IMR-90 (cell line): ENCODE measurements at regions not wholly inside any gene's neighbourhood (a gene's known extent, or its start where the extent isn't known, plus 50 kb on each side); places are given as distances from the start of the nearest gene placed in this dataset.

Source experiments
- ATAC-seq: fragments of 200-7000 bp; cut with Tn5 transposase; 2 replicates; pipeline ENCODE4 v1.9.1; 2020; ENCODE audit warnings: low read depth, mild to moderate bottlenecking, moderate library complexity
- BruUV-seq: library from RNA; stranded (reverse); fragments of 400-500 nt; replicated peaks from 2 replicates; lab custom pipeline; 2021; lab: Mats Ljungman, UMichigan
- CTCF ChIA-PET: fragments of 300-600 bp; formaldehyde crosslinking; extraction: SDS; loops from one replicate; lab custom pipeline; 2021; ENCODE audit warnings: antibody characterized with exemption; lab: Yijun Ruan, JAX
- POLR2A ChIA-PET: fragments of 300-600 bp; sonication (Branson Sonifier 250); formaldehyde crosslinking; loops from one replicate; lab custom pipeline; 2022; ENCODE audit warnings: antibody characterized with exemption; ENCODE audit not compliant: unreplicated experiment; lab: Charles Lee
- DNase-seq: peaks from one replicate; pipeline ENCODE4 v3.0.0; 2013
- H2AFZ ChIP-seq: replicated peaks from 2 replicates; pipeline ENCODE3; 2013; ENCODE audit warnings: low read length, mild to moderate bottlenecking; ENCODE audit not compliant: poor library complexity
- H2AK5ac ChIP-seq: 2 replicates; pipeline ENCODE4 v1.6.1; 2013; ENCODE audit warnings: low read depth, low read length, inconsistent platforms
- H2AK9ac ChIP-seq: replicated peaks from 2 replicates; pipeline ENCODE3; 2013; ENCODE audit warnings: mild to moderate bottlenecking, low read depth, low read length, moderate library complexity; ENCODE audit not compliant: poor library complexity
- H2BK120ac ChIP-seq: 2 replicates; pipeline ENCODE4 v1.6.1; 2013; ENCODE audit warnings: low read depth, low read length, inconsistent platforms
- H2BK15ac ChIP-seq: 3 replicates; pipeline ENCODE4 v1.6.1; 2013; ENCODE audit warnings: low read depth, low read length, inconsistent platforms
- H2BK20ac ChIP-seq: 2 replicates; pipeline ENCODE4 v1.6.1; 2013; ENCODE audit warnings: low read depth, mild to moderate bottlenecking, inconsistent platforms, low read length, moderate library complexity
- H2BK5ac ChIP-seq: 2 replicates; pipeline ENCODE4 v1.6.1; 2013; ENCODE audit warnings: mild to moderate bottlenecking, low read depth, low read length, inconsistent platforms; ENCODE audit not compliant: poor library complexity, severe bottlenecking
- H3K14ac ChIP-seq: replicated peaks from 2 replicates; pipeline ENCODE4 v1.6.1; 2013; ENCODE audit warnings: low read depth, low read length, inconsistent platforms
- H3K18ac ChIP-seq: 2 replicates; pipeline ENCODE4 v1.6.1; 2013; ENCODE audit warnings: low read depth, low read length, control low read depth
- H3K23ac ChIP-seq: 2 replicates; pipeline ENCODE4 v1.6.1; 2013; ENCODE audit warnings: low read depth, low read length, inconsistent platforms
- H3K27ac ChIP-seq: 2 replicates; pipeline ENCODE4 v1.5.1; 2013; ENCODE audit warnings: mild to moderate bottlenecking, control low read depth, low read length; ENCODE audit not compliant: insufficient read depth
- H3K27me3 ChIP-seq: 2 replicates; pipeline ENCODE4 v1.6.1; 2013; ENCODE audit warnings: low read length; ENCODE audit not compliant: control insufficient read depth, insufficient read depth
- H3K36me3 ChIP-seq: 2 replicates; pipeline ENCODE4 v1.6.1; 2013; ENCODE audit warnings: low read length, mixed read lengths; ENCODE audit not compliant: control insufficient read depth, insufficient read depth
- H3K4ac ChIP-seq: 2 replicates; pipeline ENCODE4 v1.6.1; 2013; ENCODE audit warnings: low read depth, low read length, inconsistent platforms
- H3K4me1 ChIP-seq: 2 replicates; pipeline ENCODE4 v1.6.1; 2013; ENCODE audit warnings: low read length, mixed read lengths; ENCODE audit not compliant: control insufficient read depth, insufficient read depth
- H3K4me2 ChIP-seq: 2 replicates; pipeline ENCODE4 v1.6.1; 2013; ENCODE audit warnings: low read depth, mild to moderate bottlenecking, control low read depth, low read length, moderate library complexity
- H3K4me3 ChIP-seq: 2 replicates; pipeline ENCODE4 v1.5.1; 2013; ENCODE audit warnings: low read depth, mild to moderate bottlenecking, control low read depth, low read length, moderate library complexity; ENCODE audit not compliant: insufficient read depth
- H3K56ac ChIP-seq: 2 replicates; pipeline ENCODE4 v1.6.1; 2013; ENCODE audit warnings: low read length, inconsistent platforms; ENCODE audit not compliant: insufficient read depth; ENCODE audit errors: extremely low read depth
- H3K79me1 ChIP-seq, 2 experiments: 2 replicates each; pipeline ENCODE4 v1.6.1; 2013; ENCODE audit warnings: low read length in 2 of 2, inconsistent platforms in 1 of 2, low read depth in 1 of 2
- H3K9ac ChIP-seq: 2 replicates; pipeline ENCODE4 v1.6.1; 2013; ENCODE audit warnings: low read depth, low read length, control low read depth
- H3K9me1 ChIP-seq: 2 replicates; pipeline ENCODE4 v1.6.1; 2013; ENCODE audit warnings: low read length, inconsistent platforms; ENCODE audit not compliant: insufficient read depth
- H3K9me3 ChIP-seq: 2 replicates; pipeline ENCODE4 v1.6.1; 2013; ENCODE audit warnings: low read length; ENCODE audit not compliant: control insufficient read depth, insufficient read depth
- H4K20me1 ChIP-seq: 2 replicates; pipeline ENCODE4 v1.6.1; 2013; ENCODE audit warnings: low read length, inconsistent platforms; ENCODE audit not compliant: insufficient read depth
- H4K5ac ChIP-seq: 2 replicates; pipeline ENCODE4 v1.6.1; 2013; ENCODE audit warnings: mild to moderate bottlenecking, low read depth, low read length, control low read depth
- H4K8ac ChIP-seq, 2 experiments: 2 replicates each; pipeline ENCODE4 v1.6.1; 2013; ENCODE audit warnings: low read depth in 2 of 2, low read length in 2 of 2, control low read depth in 1 of 2, inconsistent platforms in 1 of 2
- H4K91ac ChIP-seq: 2 replicates; pipeline ENCODE4 v1.6.1; 2013; ENCODE audit warnings: low read depth, low read length, inconsistent platforms; ENCODE audit not compliant: insufficient read depth
- CTCF ChIP-seq: conservative IDR thresholded peaks from 2 replicates; pipeline ENCODE4 v1.5.1; 2012; ENCODE audit warnings: mild to moderate bottlenecking, low read depth, low read length, improper control_type of control experiment
- FOS ChIP-seq: fragments of 150-350 bp; IDR thresholded peaks from 2 replicates; pipeline ENCODE4 v1.6.1; 2016; ENCODE audit warnings: low read depth, low read length
- MAFK ChIP-seq: IDR thresholded peaks from 2 replicates; pipeline ENCODE4 v1.6.1; 2012; ENCODE audit warnings: low read depth, low read length, improper control_type of control experiment
- MXI1 ChIP-seq: IDR thresholded peaks from 2 replicates; pipeline ENCODE4 v1.6.1; 2012; ENCODE audit warnings: low read depth, mild to moderate bottlenecking, low read length, moderate library complexity, borderline replicate concordance
- RFX5 ChIP-seq: IDR thresholded peaks from 2 replicates; pipeline ENCODE4 v1.8.0; 2012; ENCODE audit warnings: low read depth, mild to moderate bottlenecking, low read length, moderate library complexity
- USF2 ChIP-seq: fragments of 150-350 bp; IDR thresholded peaks from 2 replicates; pipeline ENCODE4 v1.6.1; 2017; ENCODE audit warnings: mild to moderate bottlenecking, antibody characterized with exemption, low read length, low read depth
- WGBS, 2 experiments: methylation state at CpG; one replicate each; pipeline versions ENCODE4 v1.1.5 to v1.1.7; 2013; ENCODE audit warnings: missing lambda C conversion rate in 2 of 2; ENCODE audit not compliant: insufficient read length in 1 of 2; ENCODE audit errors: extremely low coverage in 2 of 2; 5-methylcytosine and 5-hydroxymethylcytosine counted together
- dilution Hi-C: fragments of 300-500 bp; cut with HindIII; formaldehyde crosslinking; loops from one replicate; pipeline ENCODE4 v1.14.3; 2018; ENCODE audit warnings: low sequenced_read_pairs; ENCODE audit not compliant: unreplicated experiment
- in situ Hi-C: fragments of 300-500 bp; cut with MboI; formaldehyde crosslinking; loops from 3 replicates; pipeline ENCODE4 v1.14.3; 2019; ENCODE audit warnings: low sequenced_read_pairs, inconsistent platforms, mixed read lengths
- intact Hi-C: fragments of 100-400 bp; cut with micrococcal nuclease; formaldehyde crosslinking; loops from 2 replicates; pipeline ENCODE4 v1.10.0; 2022

GRCh38 chr3:153036846-153037245, 125.2 kb upstream of the RAP2B start:
- Histone ChIP-seq H2BK5ac (no peak overlapping the region), H3K14ac (no peak overlapping the region), H3K4me1 (no peaks in the 10 kb centered on the region), H2BK20ac (no peak overlapping the region), H3K79me1 (no peaks in the 10 kb centered on the region), H4K91ac (no peak overlapping the region), H3K9me1 (no peaks in the 10 kb centered on the region), H3K23ac (no peak overlapping the region), H3K56ac (no peak overlapping the region), H2AK5ac (no peak overlapping the region), H3K27ac (no peak overlapping the region), H3K9me3 (no peaks in the 10 kb centered on the region), H2BK120ac (no peak overlapping the region), H3K4me2 (no peak overlapping the region), H4K5ac (no peak overlapping the region), H3K4me3 (no peak overlapping the region), H2AK9ac (no peak overlapping the region), H3K18ac (no peak overlapping the region), H3K9ac (no peak overlapping the region), H2BK15ac (no peak overlapping the region), H3K36me3 (no peaks in the 10 kb centered on the region), H3K27me3 (no peaks in the 10 kb centered on the region), H4K8ac (no peak overlapping the region), H3K4ac (no peak overlapping the region), H2AFZ (no peak overlapping the region), H4K20me1 (no peaks in the 10 kb centered on the region)
- BruUV-seq = no TSS peak
- intact Hi-C loops = no loop called here
- dilution Hi-C loops = no loop called here
- WGBS, 2 experiments = no CpG with 5 or more reads among the region's 2 CpGs
- DNase-seq (no peak), ATAC-seq (no peak)
- in situ Hi-C loops = loop anchor here (5.0 kb wide), 1 partner anchor 555 kb away; no protein-coding TSS in a partner anchor
- TF ChIP-seq CTCF = no peak
- TF ChIP-seq USF2 = no peak
- TF ChIP-seq MAFK = no peak
- no peak for TF ChIP-seq MXI1
- TF ChIP-seq RFX5 = no peak
- no peak for TF ChIP-seq FOS
- POLR2A ChIA-PET = no interaction called here
- CTCF ChIA-PET = interaction anchor here (0.5 to 1.0 kb wide), 2 partner anchors 128 to 243 kb away, joined by 3 read pairs; no protein-coding TSS in a partner anchor
